Left ventricle myocardium inferior (tissue), 1 donor: ENCODE measurements at regions not wholly inside any gene's neighbourhood (a gene's known extent, or its start where the extent isn't known, plus 50 kb on each side); places are given as distances from the start of the nearest gene placed in this dataset.

Source experiments
- DNase-seq: peaks from one replicate; pipeline ENCODE4 v3.0.0-alpha.2; 2020
- H3K27ac ChIP-seq: fragments of 200-600 bp; replicated peaks from 2 replicates; pipeline ENCODE4 v1.8.0; 2021
- H3K27me3 ChIP-seq: fragments of 200-600 bp; 2 replicates; pipeline ENCODE4 v1.8.0; 2021; ENCODE audit warnings: low read depth
- H3K36me3 ChIP-seq: fragments of 200-600 bp; 2 replicates; pipeline ENCODE4 v1.8.0; 2021
- H3K4me1 ChIP-seq: fragments of 200-600 bp; 2 replicates; pipeline ENCODE4 v1.8.0; 2021
- H3K4me3 ChIP-seq: fragments of 200-600 bp; 2 replicates; pipeline ENCODE4 v1.8.0; 2021; ENCODE audit warnings: mild to moderate bottlenecking, moderate library complexity
- H3K9me3 ChIP-seq: fragments of 200-600 bp; replicated peaks from 2 replicates; pipeline ENCODE4 v1.8.0; 2021
- intact Hi-C: fragments of 100-400 bp; cut with micrococcal nuclease; formaldehyde crosslinking; loops from one replicate; pipeline ENCODE4 v1.11.0; 2022
- TF ChIP-seq, protein P1 (sequence below): fragments of 200-600 bp; IDR thresholded peaks from 2 replicates; pipeline ENCODE4 v1.8.0; 2021; ENCODE audit warnings: antibody characterized with exemption, mild to moderate bottlenecking, borderline replicate concordance
- donor health status: DM: no; HTN: yes; CAD: no; lungs with severe emphysema.

DNA sequence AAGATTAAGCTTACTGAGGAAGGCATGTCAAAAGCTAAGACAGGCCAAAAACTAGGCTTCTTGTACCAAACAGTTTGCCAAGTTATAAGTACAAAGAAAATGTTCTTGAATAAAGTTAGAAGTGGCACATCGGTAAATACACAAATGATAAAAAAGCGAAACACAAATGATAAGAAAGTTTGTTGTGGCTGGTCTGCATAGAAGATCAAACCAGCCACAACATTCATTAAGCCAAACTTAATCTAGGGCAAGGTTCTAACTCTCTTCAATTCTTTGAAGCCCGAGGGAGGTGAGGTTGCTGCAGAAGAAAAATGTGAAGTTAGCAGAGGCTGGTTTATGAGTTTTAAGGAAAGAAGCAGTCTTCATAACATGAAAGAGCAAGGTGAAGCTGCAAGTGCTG lies 1119.6 kb upstream of the FLRT2 start:
- no peak for DNase-seq
- TF ChIP-seq, protein P1, sequence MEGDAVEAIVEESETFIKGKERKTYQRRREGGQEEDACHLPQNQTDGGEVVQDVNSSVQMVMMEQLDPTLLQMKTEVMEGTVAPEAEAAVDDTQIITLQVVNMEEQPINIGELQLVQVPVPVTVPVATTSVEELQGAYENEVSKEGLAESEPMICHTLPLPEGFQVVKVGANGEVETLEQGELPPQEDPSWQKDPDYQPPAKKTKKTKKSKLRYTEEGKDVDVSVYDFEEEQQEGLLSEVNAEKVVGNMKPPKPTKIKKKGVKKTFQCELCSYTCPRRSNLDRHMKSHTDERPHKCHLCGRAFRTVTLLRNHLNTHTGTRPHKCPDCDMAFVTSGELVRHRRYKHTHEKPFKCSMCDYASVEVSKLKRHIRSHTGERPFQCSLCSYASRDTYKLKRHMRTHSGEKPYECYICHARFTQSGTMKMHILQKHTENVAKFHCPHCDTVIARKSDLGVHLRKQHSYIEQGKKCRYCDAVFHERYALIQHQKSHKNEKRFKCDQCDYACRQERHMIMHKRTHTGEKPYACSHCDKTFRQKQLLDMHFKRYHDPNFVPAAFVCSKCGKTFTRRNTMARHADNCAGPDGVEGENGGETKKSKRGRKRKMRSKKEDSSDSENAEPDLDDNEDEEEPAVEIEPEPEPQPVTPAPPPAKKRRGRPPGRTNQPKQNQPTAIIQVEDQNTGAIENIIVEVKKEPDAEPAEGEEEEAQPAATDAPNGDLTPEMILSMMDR, result no peak
- H3K9me3 ChIP-seq, result peaks cover 48% of the 10 kb centered on the region
- H3K36me3 ChIP-seq, result no peaks in the 10 kb centered on the region
- no peaks in the 10 kb centered on the region for H3K4me1 ChIP-seq
- H3K27me3 ChIP-seq, result no peaks in the 10 kb centered on the region
- no peak overlapping the region for H3K27ac ChIP-seq
- intact Hi-C loops, result no loop called here
- no peak overlapping the region for H3K4me3 ChIP-seq

GRCh38 chr14:84420221-84420620 lies 1109.7 kb upstream of the FLRT2 start:
- Histone ChIP-seq H3K27ac (no peak overlapping the region), H3K9me3 (peaks cover 22% of the 10 kb centered on the region), H3K4me1 (no peaks in the 10 kb centered on the region), H3K36me3 (no peaks in the 10 kb centered on the region), H3K4me3 (no peak overlapping the region), H3K27me3 (no peaks in the 10 kb centered on the region)
- intact Hi-C loops, result no loop called here
- TF ChIP-seq, protein P1, result no peak
- DNase-seq, result no peak

GRCh38 chr14:84421621-84422020 lies 1108.3 kb upstream of the FLRT2 start:
- no peaks in the 10 kb centered on the region for H3K4me1 ChIP-seq
- no peaks in the 10 kb centered on the region for H3K27me3 ChIP-seq
- H3K36me3 ChIP-seq, result no peaks in the 10 kb centered on the region
- TF ChIP-seq, protein P1, result no peak
- no peak overlapping the region for H3K4me3 ChIP-seq
- H3K27ac ChIP-seq, result no peak overlapping the region
- no peak for DNase-seq
- intact Hi-C loops, result no loop called here
- peaks cover 22% of the 10 kb centered on the region for H3K9me3 ChIP-seq

DNA sequence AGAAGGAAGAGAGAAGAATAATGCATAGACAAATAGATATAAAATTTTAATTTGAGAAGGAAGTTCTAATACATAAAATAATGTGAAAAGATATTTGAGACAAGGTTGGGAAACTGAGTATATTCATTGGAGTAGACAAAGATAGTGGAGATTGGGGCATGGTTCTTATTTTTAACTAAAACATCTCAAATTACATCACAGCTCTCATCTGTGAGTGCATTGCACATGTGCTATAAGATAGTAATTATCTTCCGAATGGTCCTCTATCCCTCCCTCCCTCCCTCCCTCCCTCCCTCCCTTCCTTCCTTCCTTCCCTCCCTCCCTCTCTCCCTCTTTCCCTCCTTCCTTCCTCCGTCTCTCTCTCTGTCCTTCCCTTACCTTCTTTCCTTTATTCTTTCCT lies 1104.0 kb upstream of the FLRT2 start:
- no peak overlapping the region for H3K27ac ChIP-seq
- intact Hi-C loops, result no loop called here
- H3K4me1 ChIP-seq, result no peaks in the 10 kb centered on the region
- TF ChIP-seq, protein P1, result no peak
- no peaks in the 10 kb centered on the region for H3K9me3 ChIP-seq
- H3K36me3 ChIP-seq, result no peaks in the 10 kb centered on the region
- no peaks in the 10 kb centered on the region for H3K27me3 ChIP-seq
- H3K4me3 ChIP-seq, result no peak overlapping the region
- no peak for DNase-seq

DNA sequence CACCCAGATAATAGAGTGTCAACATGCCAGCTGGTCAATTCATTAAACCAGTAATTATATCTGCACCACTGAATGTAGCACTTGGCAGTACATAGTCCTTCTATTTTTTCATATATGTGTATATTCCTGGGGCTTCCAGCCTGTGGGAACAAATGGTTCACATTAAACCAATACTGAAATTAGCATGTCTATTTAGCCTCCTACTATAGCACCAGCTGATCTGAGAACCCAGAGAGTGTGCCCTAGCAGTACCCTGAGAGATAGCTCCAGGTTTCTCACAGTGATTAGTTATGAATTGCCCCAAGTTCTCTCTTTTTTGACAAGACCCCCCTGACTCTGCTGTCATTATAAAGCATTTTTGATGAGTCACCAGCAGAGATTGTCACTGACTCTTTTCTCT lies 1097.3 kb upstream of the FLRT2 start:
- no peaks in the 10 kb centered on the region for H3K4me1 ChIP-seq
- H3K36me3 ChIP-seq, result no peaks in the 10 kb centered on the region
- no peak overlapping the region for H3K27ac ChIP-seq
- intact Hi-C loops, result no loop called here
- TF ChIP-seq, protein P1, result no peak
- DNase-seq, result no peak
- H3K4me3 ChIP-seq, result no peak overlapping the region
- H3K9me3 ChIP-seq, result no peaks in the 10 kb centered on the region
- H3K27me3 ChIP-seq, result no peaks in the 10 kb centered on the region

- no peak overlapping the region for H3K4me3 ChIP-seq
- no peak for DNase-seq
- no peaks in the 10 kb centered on the region for H3K27me3 ChIP-seq
- H3K4me1 ChIP-seq, result no peaks in the 10 kb centered on the region
- intact Hi-C loops, result no loop called here
- no peak overlapping the region for H3K27ac ChIP-seq
- H3K9me3 ChIP-seq, result no peaks in the 10 kb centered on the region
- no peaks in the 10 kb centered on the region for H3K36me3 ChIP-seq
- TF ChIP-seq, protein P1, result no peak
Measured at GRCh38 chr14:84433961-84434360, 1096.0 kb upstream of the FLRT2 start.
